ENCODE measurements at regions not wholly inside any gene's neighbourhood (a gene's known extent, or its start where the extent isn't known, plus 50 kb on each side); places are given as distances from the start of the nearest gene placed in this dataset.
"Not testable (repeated sequence)": the region's sequence is repeated elsewhere in the genome, so short reads cannot be mapped to it uniquely, and the experiment has no call there.

GRCh38 chr6:92687278-92687677 lies 732.1 kb downstream of the EPHA7 start:
- peaks cover 18% of the 10 kb centered on the region for H3K9me3 Mint-ChIP-seq
- H3K4me1 Mint-ChIP-seq (ENCODE audit: low read depth in 2 of 2), result no peaks in the 10 kb centered on the region
- ATAC-seq, result no peak
- peaks cover 5% of the 10 kb centered on the region for H3K36me3 Mint-ChIP-seq
- no peak for DNase-seq (ENCODE audit: low spot score)
- H3K27me3 Mint-ChIP-seq, result no peaks in the 10 kb centered on the region
- no peak overlapping the region for H3K4me3 Mint-ChIP-seq
- no peak overlapping the region for H3K27ac Mint-ChIP-seq

DNA sequence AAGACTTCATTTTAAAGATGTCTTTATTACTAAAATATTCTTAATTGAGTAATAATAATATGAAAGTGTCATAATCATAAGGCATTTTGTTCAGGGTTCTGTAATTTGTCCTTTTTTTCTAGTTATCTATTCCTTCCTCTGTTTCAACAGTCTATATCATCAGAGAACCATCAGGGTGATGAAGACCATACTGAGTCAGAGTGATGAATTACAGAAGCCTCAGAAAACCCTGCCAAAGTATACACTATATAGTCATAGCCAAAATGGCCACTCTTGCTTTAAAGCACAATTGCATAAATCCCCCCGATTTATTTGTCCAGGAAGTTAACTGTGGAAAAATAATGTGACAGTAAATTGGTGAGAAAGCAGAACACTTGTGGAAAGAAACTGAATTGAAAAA lies 735.0 kb downstream of the EPHA7 start:
- DNase-seq (ENCODE audit: low spot score) (no peak), ATAC-seq (no peak)
- no peak overlapping the region for H3K27ac Mint-ChIP-seq

DNA sequence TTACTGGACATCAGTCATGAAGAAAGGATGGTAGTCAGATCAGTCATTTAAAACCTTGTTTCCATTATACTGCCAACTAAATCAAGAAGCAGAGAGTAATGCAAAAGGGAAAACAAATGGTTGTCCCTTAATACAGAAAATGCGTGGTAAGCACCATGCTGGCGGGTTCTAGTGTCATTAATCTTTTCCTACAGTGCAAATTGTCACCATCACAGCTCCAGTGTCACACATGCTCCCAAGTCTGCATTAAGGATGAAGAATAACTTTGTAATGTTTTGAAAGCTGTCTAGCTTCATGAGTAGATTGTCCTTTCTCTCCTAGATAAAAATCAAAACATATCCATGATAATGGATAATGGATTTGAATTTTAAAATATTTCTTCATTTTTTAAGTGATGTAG lies 735.6 kb downstream of the EPHA7 start:
- H3K36me3 Mint-ChIP-seq, result peaks cover 5% of the 10 kb centered on the region
- ATAC-seq (no peak), DNase-seq (ENCODE audit: low spot score) (no peak)
- peaks cover 15% of the 10 kb centered on the region for H3K9me3 Mint-ChIP-seq
- no peaks in the 10 kb centered on the region for H3K4me1 Mint-ChIP-seq (ENCODE audit: low read depth in 2 of 2)
- H3K4me3 Mint-ChIP-seq, result no peak overlapping the region
- H3K27me3 Mint-ChIP-seq, result no peaks in the 10 kb centered on the region
- no peak overlapping the region for H3K27ac Mint-ChIP-seq

More for the DNA sequence above, 735.0 kb downstream of the EPHA7 start:
- no peak overlapping the region for H3K4me3 Mint-ChIP-seq
- H3K9me3 Mint-ChIP-seq, result peaks cover 15% of the 10 kb centered on the region
- H3K27me3 Mint-ChIP-seq, result no peaks in the 10 kb centered on the region
- peaks cover 5% of the 10 kb centered on the region for H3K36me3 Mint-ChIP-seq
- no peaks in the 10 kb centered on the region for H3K4me1 Mint-ChIP-seq (ENCODE audit: low read depth in 2 of 2)

DNA sequence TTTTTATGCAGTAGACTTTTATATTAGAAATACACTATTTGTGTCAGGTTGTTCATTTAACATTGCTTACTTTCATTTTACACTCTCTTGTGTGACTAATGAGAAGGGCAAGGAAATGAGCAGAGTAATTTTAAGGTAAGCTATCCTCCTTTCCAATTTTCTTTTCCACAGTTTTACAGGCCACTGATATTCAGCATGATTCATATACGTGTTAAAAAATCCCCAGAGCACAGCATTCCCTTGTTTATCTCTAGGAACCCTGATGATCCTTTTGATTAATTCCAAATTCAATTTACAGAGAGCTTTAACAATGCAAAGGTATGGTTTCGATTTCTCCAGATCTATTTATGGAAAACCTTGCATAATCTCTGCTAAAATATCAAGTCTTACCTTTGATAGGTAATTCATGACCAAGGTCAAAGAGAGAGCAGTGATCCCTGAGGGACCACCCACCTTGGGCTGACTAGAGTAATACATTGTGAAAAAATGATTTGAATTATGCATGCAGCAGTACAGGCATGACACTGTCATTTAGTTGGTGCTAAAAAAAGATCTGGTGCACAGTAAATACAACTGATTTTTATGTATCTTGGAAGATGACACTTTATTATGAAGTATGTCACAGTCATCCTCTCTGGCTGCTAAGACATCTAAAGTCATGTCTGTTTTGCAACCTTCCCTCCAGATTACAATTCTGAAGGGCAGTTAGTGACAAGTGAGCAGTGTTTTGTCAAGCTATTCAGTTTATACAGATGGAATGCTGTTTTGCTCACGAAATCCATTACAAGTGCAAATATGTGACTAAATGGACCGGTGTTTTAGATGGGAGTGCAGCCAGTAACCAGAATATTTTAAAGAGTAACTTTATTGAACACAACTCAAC lies 736.6 kb downstream of the EPHA7 start:
- no peak for ATAC-seq
- no peak overlapping the region for H3K27ac Mint-ChIP-seq

DNA sequence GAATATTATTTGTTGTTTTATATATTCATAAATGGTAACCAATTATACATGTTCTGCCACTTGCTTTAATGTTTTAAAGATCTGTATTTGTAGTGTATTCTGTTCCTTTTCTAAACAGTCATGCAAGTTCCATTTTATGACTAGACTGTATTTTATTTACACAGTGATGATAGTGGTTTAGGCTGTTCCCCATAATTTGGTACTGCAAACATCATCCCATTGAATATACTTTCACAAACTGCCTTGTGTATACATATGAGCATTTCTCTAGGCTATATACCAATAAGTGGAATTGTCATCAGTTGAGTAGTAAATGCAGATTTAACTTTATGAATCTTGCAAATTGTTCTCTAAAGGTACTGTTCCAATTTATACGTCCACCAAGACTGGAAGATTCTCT lies 738.0 kb downstream of the EPHA7 start:
- DNase-seq (ENCODE audit: low spot score) (no peak), ATAC-seq (no peak)
- Mint-ChIP-seq H3K9me3 (peaks cover 11% of the 10 kb centered on the region), H3K27ac (no peak overlapping the region), H3K4me1 (ENCODE audit: low read depth in 2 of 2) (no peaks in the 10 kb centered on the region), H3K36me3 (no peaks in the 10 kb centered on the region), H3K27me3 (no peaks in the 10 kb centered on the region), H3K4me3 (no peak overlapping the region)

More for the DNA sequence above, 736.6 kb downstream of the EPHA7 start:
- no peaks in the 10 kb centered on the region for H3K36me3 Mint-ChIP-seq
- H3K4me3 Mint-ChIP-seq, result no peak overlapping the region
- H3K27me3 Mint-ChIP-seq, result no peaks in the 10 kb centered on the region
- no peaks in the 10 kb centered on the region for H3K4me1 Mint-ChIP-seq (ENCODE audit: low read depth in 2 of 2)
- peaks cover 10% of the 10 kb centered on the region for H3K9me3 Mint-ChIP-seq
- no peak for DNase-seq (ENCODE audit: low spot score)

DNA sequence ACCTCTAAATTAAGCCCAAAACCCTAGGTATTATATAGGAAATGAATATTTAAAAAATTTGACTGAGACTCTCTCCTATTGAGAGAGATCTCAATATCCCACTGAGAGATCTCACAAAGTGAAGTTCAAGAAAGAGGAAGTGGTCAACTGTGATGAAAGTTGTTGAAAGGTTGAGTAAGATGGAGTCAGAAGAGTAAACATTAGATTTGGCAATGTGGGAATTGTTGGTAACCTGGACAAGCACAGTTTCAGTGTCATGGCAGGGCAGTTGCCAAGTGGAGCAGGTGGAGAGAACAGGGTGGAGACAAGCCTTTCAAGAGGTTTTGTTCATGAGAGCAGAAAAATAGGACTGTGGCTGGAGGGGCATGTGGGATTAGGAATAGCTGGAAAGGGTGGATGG lies 747.9 kb downstream of the EPHA7 start:
- H3K4me1 Mint-ChIP-seq (ENCODE audit: low read depth in 2 of 2); DNase-seq (ENCODE audit: low spot score); H3K27ac Mint-ChIP-seq; H3K27me3 Mint-ChIP-seq; H3K36me3 Mint-ChIP-seq; ATAC-seq; H3K4me3 Mint-ChIP-seq: not testable (repeated sequence)
- peaks cover 27% of the 10 kb centered on the region for H3K9me3 Mint-ChIP-seq

GRCh38 chr6:92667843-92668242 lies 751.5 kb downstream of the EPHA7 start:
- Mint-ChIP-seq H3K27me3 (no peaks in the 10 kb centered on the region), H3K27ac (no peak overlapping the region), H3K36me3 (peaks cover 10% of the 10 kb centered on the region), H3K4me1 (ENCODE audit: low read depth in 2 of 2) (no peaks in the 10 kb centered on the region), H3K4me3 (no peak overlapping the region), H3K9me3 (peaks cover 13% of the 10 kb centered on the region)
- DNase-seq (ENCODE audit: low spot score), result no peak
- ATAC-seq, result no peak

DNA sequence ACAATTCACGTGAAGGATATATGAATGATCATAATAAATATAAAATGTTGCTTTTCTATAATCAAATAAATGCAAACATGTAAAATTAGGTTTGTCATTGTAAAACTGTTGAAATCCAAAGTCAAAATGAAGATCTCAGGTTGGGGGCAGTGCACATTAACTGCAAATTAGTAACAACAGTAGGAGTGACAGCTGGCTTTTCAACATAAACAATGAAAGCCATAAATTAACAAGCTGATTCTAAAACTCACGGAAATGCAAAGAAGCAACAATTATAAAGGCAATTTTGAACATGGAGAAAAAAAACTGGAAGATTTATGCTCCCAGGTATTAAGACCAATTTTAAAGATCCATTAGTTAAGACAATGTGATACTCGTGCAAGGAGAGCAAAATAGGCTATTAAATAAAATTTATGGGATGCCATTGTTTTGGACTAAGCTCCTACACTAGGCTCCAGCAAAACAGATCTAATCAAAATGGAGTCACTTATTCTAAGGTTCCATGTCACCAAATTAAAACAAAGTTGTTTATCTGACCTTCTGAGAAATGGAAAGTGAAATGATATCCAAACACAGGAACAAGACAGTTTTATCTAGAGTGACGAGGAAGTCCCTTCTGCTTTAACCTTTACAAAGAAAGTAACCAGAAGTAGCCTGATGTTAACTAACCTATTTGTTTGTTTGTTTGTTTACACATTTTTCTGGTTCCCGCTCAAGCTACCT lies 770.8 kb downstream of the EPHA7 start:
- H3K4me1 Mint-ChIP-seq (ENCODE audit: low read depth in 2 of 2), result no peaks in the 10 kb centered on the region
- H3K27me3 Mint-ChIP-seq, result no peaks in the 10 kb centered on the region
- ATAC-seq (no peak), DNase-seq (ENCODE audit: low spot score) (no peak)
- no peak overlapping the region for H3K27ac Mint-ChIP-seq
- H3K36me3 Mint-ChIP-seq, result peaks cover 5% of the 10 kb centered on the region
- no peak overlapping the region for H3K4me3 Mint-ChIP-seq
- H3K9me3 Mint-ChIP-seq, result peaks cover 14% of the 10 kb centered on the region

- Mint-ChIP-seq H3K36me3 (peaks cover 5% of the 10 kb centered on the region), H3K4me1 (ENCODE audit: low read depth in 2 of 2) (no peaks in the 10 kb centered on the region), H3K4me3 (no peak overlapping the region), H3K27ac (no peak overlapping the region), H3K27me3 (no peaks in the 10 kb centered on the region), H3K9me3 (peaks cover 14% of the 10 kb centered on the region)
- DNase-seq (ENCODE audit: low spot score) (no peak), ATAC-seq (no peak)
These were observed 771.7 kb downstream of the EPHA7 start for GRCh38 chr6:92647630-92648029.

DNA sequence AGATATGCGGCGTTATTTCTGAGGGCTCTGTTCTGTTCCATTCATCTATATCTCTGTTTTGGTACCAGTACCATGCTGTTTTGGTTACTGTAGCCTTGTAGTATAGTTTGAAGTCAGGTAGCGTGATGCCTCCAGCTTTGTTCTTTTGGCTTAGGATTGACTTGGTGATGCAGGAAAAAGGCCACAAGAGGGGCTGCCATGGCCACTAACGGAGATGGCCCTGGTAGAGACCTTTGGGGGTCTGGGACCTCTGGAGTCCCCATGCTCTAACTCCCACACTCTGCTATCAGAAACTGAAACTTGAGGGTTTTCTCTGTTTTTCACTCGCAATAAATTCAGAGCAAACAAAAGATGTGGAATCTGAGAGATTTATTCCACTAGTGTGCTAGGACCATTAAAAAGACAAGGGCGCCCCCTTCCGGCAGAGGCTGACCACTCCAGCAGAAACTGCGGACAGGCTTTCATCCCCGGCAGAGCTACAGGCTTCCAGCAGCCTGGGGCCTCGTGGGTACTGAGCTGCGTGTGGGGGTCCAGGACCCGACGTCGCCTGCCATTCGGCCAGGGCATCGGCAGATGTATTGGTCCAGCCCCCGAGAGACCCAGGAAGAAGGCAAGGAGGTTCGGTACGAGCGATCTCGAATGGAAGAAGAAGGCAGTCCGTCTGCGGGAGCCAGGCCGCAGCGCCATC lies 775.1 kb downstream of the EPHA7 start:
- not testable (repeated sequence) for ATAC-seq; H3K36me3 Mint-ChIP-seq; H3K27ac Mint-ChIP-seq; H3K4me3 Mint-ChIP-seq; H3K4me1 Mint-ChIP-seq (ENCODE audit: low read depth in 2 of 2); DNase-seq (ENCODE audit: low spot score); H3K27me3 Mint-ChIP-seq
- H3K9me3 Mint-ChIP-seq, result peaks cover 16% of the 10 kb centered on the region

DNA sequence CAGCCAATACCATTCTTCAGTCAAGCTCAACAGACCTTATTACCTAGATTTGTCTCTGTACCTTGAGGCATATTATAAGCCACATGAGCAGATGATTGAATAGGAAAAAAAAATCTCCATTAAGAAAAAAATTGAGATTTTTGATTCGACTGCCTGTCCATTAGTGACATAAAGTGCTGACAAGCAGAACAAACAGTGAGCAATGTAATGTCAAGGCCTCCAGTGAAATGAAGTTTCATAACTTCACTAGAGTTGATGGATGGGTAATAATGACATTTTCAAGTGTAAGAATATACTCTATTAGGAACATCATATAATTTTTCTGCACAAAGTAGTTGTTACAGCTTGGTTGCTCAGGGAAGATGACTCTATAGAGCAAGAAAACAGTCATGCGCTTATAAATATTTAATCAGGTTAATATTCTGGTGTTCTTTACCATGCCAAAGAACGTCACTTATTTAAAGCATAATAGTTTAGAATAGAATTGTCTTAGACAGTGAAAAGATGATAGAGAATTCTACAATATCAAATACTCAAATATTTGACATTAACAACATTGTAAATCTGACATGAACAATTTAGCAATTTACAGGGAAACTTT lies 783.7 kb downstream of the EPHA7 start:
- Mint-ChIP-seq H3K4me3 (no peak overlapping the region), H3K9me3 (peaks cover 23% of the 10 kb centered on the region), H3K4me1 (ENCODE audit: low read depth in 2 of 2) (no peaks in the 10 kb centered on the region), H3K27ac (no peak overlapping the region), H3K27me3 (no peaks in the 10 kb centered on the region), H3K36me3 (peaks cover 8% of the 10 kb centered on the region)
- ATAC-seq, result no peak
- DNase-seq (ENCODE audit: low spot score), result no peak

DNA sequence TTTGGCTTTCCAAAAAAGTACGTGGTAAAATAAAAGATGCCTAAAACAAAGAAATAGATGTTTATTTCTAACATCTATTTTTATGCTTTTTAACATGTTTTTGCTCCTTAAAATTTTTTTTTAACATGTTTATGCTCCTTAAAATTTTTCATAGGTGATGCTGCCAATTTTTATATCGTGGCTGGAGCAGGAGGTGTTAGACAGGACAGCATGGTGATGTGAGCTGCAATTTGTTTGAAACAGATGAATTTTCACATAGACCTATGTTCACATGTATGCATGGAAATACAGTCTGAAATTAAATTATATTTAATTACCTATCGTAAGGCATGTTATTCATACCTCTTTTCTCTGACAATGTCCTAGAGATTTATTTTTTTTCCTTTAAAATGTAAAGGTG lies 784.8 kb downstream of the EPHA7 start:
- H3K4me3 Mint-ChIP-seq, result no peak overlapping the region
- H3K27ac Mint-ChIP-seq, result no peak overlapping the region
- H3K9me3 Mint-ChIP-seq, result peaks cover 14% of the 10 kb centered on the region
- H3K27me3 Mint-ChIP-seq, result no peaks in the 10 kb centered on the region
- peaks cover 8% of the 10 kb centered on the region for H3K36me3 Mint-ChIP-seq
- no peak for ATAC-seq
- no peak for DNase-seq (ENCODE audit: low spot score)
- H3K4me1 Mint-ChIP-seq (ENCODE audit: low read depth in 2 of 2), result no peaks in the 10 kb centered on the region

- no peak for DNase-seq (ENCODE audit: low spot score)
- Mint-ChIP-seq H3K27ac (no peak overlapping the region), H3K36me3 (peaks cover 11% of the 10 kb centered on the region), H3K9me3 (peaks cover 9% of the 10 kb centered on the region), H3K27me3 (no peaks in the 10 kb centered on the region), H3K4me3 (no peak overlapping the region), H3K4me1 (ENCODE audit: low read depth in 2 of 2) (no peaks in the 10 kb centered on the region)
- no peak for ATAC-seq
These were observed 795.9 kb downstream of the EPHA7 start for GRCh38 chr6:92623431-92623830.

Measured in natural killer cell treated with Interleukin-12 subunit alpha and Interleukin-12 subunit beta and Interleukin-15 and Interleukin-18, amount 100 ng/mL, for 72 hours (primary cell).